K562 (cell line): ENCODE measurements at regions not wholly inside any gene's neighbourhood (a gene's known extent, or its start where the extent isn't known, plus 50 kb on each side); places are given as distances from the start of the nearest gene placed in this dataset.

Experiments
- EP400 ChIP-seq: fragments of 450-650 bp; IDR thresholded peaks from 2 replicates; pipeline ENCODE4 v1.6.1; 2017; ENCODE audit warnings: antibody characterized with exemption, mild to moderate bottlenecking, moderate library complexity
- RBM15 ChIP-seq: fragments of 200-400 bp; formaldehyde crosslinking; IDR thresholded peaks from 2 replicates; pipeline ENCODE4 v1.6.1; 2018; ENCODE audit warnings: mild to moderate bottlenecking, low read length, moderate library complexity; ENCODE audit not compliant: insufficient read depth
- SMARCA4 ChIP-seq: fragments of 450-650 bp; IDR thresholded peaks from 2 replicates; pipeline ENCODE4 v1.6.1; 2016
- SNRNP70 ChIP-seq: fragments of 200-400 bp; formaldehyde crosslinking; optimal IDR thresholded peaks from 2 replicates; pipeline ENCODE3; 2017; ENCODE audit warnings: low read depth, low read length
- ZNF217 ChIP-seq: sonication (generic); formaldehyde crosslinking; IDR thresholded peaks from 2 replicates; pipeline ENCODE4 v1.8.0; 2022; ENCODE audit warnings: mild to moderate bottlenecking, missing genetic modification reagents
- TF ChIP-seq, protein P1 (sequence below): fragments of 450-650 bp; IDR thresholded peaks from 2 replicates; pipeline ENCODE4 v1.6.1; 2017; ENCODE audit warnings: antibody characterized with exemption, mild to moderate bottlenecking
- TF ChIP-seq, protein P2 (sequence below), 3 experiments: IDR thresholded peaks in 2 of 3; conservative IDR thresholded peaks in 1 of 3; 2 replicates each; pipeline ENCODE4 v1.5.1; 2011 to 2012; ENCODE audit warnings: low read length in 3 of 3, mild to moderate bottlenecking in 3 of 3, control low read depth in 2 of 3, improper control_type of control experiment in 1 of 3, inconsistent platforms in 1 of 3, low read depth in 1 of 3, mixed read lengths in 1 of 3, moderate library complexity in 1 of 3; ENCODE audit not compliant: insufficient read depth in 2 of 3
- TF ChIP-seq, protein P3 (sequence below), 2 experiments: fragments of 450-650 bp in 1 of 2; sonication (generic) in 1 of 2; formaldehyde crosslinking in 1 of 2; IDR thresholded peaks; 2 replicates each; pipeline versions ENCODE4 v1.7.1 to v1.9.0; 2016 to 2022; ENCODE audit warnings: inconsistent platforms in 1 of 2, mild to moderate bottlenecking in 1 of 2, missing genetic modification reagents in 1 of 2
- TF ChIP-seq, protein P4 (sequence below): fragments of 450-650 bp; IDR thresholded peaks from 2 replicates; pipeline ENCODE4 v1.6.1; 2016; ENCODE audit warnings: antibody characterized with exemption

DNA sequence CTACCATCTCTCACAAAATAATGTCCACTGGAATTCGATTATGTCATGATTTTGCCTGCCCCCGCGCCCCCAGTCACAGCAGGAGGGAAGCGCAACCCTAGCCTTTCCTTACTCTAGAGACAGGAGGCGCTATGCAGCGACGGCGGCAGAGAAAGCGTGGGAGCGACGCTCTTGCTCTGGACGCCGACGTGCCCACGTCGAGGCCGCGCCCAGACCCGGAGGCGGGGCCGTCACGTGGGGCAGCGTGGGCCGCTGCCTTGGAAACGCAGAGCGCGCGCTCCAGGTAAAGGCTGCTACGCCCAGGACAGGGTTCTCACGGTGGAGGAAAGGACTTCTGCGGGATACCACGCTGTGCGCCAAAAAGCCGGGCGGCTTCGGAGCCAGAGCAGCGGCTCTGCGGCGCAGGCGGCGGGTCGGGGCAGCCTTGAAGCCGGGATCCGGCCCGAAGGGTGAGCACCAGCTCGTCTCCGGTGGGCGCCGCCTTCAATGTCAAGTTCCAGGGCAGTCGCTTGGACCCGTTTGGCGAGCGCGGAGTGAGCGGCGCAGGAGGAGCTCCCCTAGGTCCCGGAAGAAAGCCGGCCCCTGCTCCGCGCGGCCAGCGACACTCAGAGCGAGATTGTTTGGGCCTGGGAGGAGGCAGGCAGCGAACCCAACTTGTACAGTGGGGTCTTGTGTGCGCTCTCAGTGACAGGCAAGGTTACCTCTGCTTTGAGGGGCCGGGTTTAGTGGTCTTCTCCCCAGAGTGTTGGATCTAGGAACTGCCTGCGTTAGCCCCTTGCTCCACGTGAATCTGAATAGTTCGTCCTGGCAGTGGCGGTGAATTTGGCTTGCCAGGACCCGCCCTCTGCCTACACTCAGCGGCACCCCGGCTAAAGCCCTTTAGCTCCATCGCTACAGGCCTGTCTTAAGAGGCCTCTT lies 121.7 kb downstream of the MRPL57 start (continued):
- TF ChIP-seq SMARCA4: no peak
- TF ChIP-seq, protein P1, sequence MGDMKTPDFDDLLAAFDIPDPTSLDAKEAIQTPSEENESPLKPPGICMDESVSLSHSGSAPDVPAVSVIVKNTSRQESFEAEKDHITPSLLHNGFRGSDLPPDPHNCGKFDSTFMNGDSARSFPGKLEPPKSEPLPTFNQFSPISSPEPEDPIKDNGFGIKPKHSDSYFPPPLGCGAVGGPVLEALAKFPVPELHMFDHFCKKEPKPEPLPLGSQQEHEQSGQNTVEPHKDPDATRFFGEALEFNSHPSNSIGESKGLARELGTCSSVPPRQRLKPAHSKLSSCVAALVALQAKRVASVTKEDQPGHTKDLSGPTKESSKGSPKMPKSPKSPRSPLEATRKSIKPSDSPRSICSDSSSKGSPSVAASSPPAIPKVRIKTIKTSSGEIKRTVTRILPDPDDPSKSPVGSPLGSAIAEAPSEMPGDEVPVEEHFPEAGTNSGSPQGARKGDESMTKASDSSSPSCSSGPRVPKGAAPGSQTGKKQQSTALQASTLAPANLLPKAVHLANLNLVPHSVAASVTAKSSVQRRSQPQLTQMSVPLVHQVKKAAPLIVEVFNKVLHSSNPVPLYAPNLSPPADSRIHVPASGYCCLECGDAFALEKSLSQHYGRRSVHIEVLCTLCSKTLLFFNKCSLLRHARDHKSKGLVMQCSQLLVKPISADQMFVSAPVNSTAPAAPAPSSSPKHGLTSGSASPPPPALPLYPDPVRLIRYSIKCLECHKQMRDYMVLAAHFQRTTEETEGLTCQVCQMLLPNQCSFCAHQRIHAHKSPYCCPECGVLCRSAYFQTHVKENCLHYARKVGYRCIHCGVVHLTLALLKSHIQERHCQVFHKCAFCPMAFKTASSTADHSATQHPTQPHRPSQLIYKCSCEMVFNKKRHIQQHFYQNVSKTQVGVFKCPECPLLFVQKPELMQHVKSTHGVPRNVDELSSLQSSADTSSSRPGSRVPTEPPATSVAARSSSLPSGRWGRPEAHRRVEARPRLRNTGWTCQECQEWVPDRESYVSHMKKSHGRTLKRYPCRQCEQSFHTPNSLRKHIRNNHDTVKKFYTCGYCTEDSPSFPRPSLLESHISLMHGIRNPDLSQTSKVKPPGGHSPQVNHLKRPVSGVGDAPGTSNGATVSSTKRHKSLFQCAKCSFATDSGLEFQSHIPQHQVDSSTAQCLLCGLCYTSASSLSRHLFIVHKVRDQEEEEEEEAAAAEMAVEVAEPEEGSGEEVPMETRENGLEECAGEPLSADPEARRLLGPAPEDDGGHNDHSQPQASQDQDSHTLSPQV: no peak
- TF ChIP-seq, protein P2, sequence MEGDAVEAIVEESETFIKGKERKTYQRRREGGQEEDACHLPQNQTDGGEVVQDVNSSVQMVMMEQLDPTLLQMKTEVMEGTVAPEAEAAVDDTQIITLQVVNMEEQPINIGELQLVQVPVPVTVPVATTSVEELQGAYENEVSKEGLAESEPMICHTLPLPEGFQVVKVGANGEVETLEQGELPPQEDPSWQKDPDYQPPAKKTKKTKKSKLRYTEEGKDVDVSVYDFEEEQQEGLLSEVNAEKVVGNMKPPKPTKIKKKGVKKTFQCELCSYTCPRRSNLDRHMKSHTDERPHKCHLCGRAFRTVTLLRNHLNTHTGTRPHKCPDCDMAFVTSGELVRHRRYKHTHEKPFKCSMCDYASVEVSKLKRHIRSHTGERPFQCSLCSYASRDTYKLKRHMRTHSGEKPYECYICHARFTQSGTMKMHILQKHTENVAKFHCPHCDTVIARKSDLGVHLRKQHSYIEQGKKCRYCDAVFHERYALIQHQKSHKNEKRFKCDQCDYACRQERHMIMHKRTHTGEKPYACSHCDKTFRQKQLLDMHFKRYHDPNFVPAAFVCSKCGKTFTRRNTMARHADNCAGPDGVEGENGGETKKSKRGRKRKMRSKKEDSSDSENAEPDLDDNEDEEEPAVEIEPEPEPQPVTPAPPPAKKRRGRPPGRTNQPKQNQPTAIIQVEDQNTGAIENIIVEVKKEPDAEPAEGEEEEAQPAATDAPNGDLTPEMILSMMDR (IDR thresholded peaks at IDR 0.05 in 2 of 3, conservative IDR thresholded peaks at IDR 0.05 in 1 of 3; ENCODE audit: insufficient read depth in 2 of 3, low read depth in 1 of 3, low read length in 3 of 3): peak; percentile 81 to 83 (median 82)
- TF ChIP-seq RBM15: no peak
- TF ChIP-seq ZNF217 (CRISPR knock-in tag): no peak
- no peak for TF ChIP-seq SNRNP70
- TF ChIP-seq EP400: peak; percentile 47; the same call in 1 of the 2 replicates
- TF ChIP-seq, protein P3, sequence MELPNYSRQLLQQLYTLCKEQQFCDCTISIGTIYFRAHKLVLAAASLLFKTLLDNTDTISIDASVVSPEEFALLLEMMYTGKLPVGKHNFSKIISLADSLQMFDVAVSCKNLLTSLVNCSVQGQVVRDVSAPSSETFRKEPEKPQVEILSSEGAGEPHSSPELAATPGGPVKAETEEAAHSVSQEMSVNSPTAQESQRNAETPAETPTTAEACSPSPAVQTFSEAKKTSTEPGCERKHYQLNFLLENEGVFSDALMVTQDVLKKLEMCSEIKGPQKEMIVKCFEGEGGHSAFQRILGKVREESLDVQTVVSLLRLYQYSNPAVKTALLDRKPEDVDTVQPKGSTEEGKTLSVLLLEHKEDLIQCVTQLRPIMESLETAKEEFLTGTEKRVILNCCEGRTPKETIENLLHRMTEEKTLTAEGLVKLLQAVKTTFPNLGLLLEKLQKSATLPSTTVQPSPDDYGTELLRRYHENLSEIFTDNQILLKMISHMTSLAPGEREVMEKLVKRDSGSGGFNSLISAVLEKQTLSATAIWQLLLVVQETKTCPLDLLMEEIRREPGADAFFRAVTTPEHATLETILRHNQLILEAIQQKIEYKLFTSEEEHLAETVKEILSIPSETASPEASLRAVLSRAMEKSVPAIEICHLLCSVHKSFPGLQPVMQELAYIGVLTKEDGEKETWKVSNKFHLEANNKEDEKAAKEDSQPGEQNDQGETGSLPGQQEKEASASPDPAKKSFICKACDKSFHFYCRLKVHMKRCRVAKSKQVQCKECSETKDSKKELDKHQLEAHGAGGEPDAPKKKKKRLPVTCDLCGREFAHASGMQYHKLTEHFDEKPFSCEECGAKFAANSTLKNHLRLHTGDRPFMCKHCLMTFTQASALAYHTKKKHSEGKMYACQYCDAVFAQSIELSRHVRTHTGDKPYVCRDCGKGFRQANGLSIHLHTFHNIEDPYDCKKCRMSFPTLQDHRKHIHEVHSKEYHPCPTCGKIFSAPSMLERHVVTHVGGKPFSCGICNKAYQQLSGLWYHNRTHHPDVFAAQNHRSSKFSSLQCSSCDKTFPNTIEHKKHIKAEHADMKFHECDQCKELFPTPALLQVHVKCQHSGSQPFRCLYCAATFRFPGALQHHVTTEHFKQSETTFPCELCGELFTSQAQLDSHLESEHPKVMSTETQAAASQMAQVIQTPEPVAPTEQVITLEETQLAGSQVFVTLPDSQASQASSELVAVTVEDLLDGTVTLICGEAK (IDR thresholded peaks at IDR 0.05): no peak
- TF ChIP-seq, protein P3 (CRISPR knock-in tag; IDR thresholded peaks at IDR 0.05): no peak
- TF ChIP-seq, protein P4, sequence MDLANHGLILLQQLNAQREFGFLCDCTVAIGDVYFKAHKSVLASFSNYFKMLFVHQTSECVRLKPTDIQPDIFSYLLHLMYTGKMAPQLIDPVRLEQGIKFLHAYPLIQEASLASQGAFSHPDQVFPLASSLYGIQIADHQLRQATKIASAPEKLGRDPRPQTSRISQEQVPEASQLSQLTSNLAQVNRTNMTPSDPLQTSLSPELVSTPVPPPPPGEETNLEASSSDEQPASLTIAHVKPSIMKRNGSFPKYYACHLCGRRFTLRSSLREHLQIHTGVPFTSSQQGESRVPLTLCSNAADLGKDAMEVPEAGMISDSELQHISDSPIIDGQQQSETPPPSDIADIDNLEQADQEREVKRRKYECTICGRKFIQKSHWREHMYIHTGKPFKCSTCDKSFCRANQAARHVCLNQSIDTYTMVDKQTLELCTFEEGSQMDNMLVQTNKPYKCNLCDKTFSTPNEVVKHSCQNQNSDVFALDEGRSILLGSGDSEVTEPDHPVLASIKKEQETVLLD: peak; percentile 99
